WTC11 (cell line): ENCODE measurements at regions not wholly inside any gene's neighbourhood (a gene's known extent, or its start where the extent isn't known, plus 50 kb on each side); places are given as distances from the start of the nearest gene placed in this dataset.

Source experiments
- ATAC-seq: fragments of 200-7000 bp; cut with Tn5 transposase; 2 replicates; pipeline ENCODE4 v1.10.0; 2021; ENCODE audit warnings: mild to moderate bottlenecking, moderate library complexity
- CTCF ChIA-PET: fragments of 300-600 bp; sonication (Branson Sonifier 250); formaldehyde crosslinking; loops from one replicate; lab custom pipeline; 2021; ENCODE audit warnings: antibody characterized with exemption; lab: Charles Lee
- POLR2A ChIA-PET: fragments of 350-600 bp; sonication (Branson Sonifier 250); formaldehyde crosslinking; loops from one replicate; lab custom pipeline; 2021; ENCODE audit warnings: antibody characterized with exemption; lab: Charles Lee
- DNase-seq: peaks from one replicate; pipeline ENCODE4 v3.0.0; 2021; ENCODE audit warnings: low spot score
- H3K27ac Mint-ChIP-seq: 2 replicates; pipeline ENCODE4 v1.8.0; 2021; ENCODE audit warnings: mixed read lengths
- H3K27me3 Mint-ChIP-seq: 2 replicates; pipeline ENCODE4 v1.8.0; 2021; ENCODE audit warnings: low read depth, mild to moderate bottlenecking, moderate library complexity, mixed read lengths
- H3K36me3 Mint-ChIP-seq: 2 replicates; pipeline ENCODE4 v1.8.0; 2021; ENCODE audit warnings: mixed read lengths
- H3K4me1 Mint-ChIP-seq: 2 replicates; pipeline ENCODE4 v1.8.0; 2022; ENCODE audit warnings: mixed read lengths
- H3K4me3 Mint-ChIP-seq: 2 replicates; pipeline ENCODE4 v1.8.0; 2021; ENCODE audit warnings: mild to moderate bottlenecking, moderate library complexity, mixed read lengths
- H3K9me3 Mint-ChIP-seq: 2 replicates; pipeline ENCODE4 v1.8.0; 2021; ENCODE audit warnings: mixed read lengths
- CBFB ChIP-seq: sonication (generic); formaldehyde crosslinking; IDR thresholded peaks from 2 replicates; pipeline ENCODE4 v1.8.1; 2022; ENCODE audit warnings: mild to moderate bottlenecking, low read depth, missing genetic modification reagents
- CDX4 ChIP-seq: fragments of 250-450 bp; sonication (Bioruptor Pico); IDR thresholded peaks from 2 replicates; pipeline ENCODE4 v1.9.0; 2021; ENCODE audit warnings: moderate library complexity, mild to moderate bottlenecking, inconsistent platforms, borderline replicate concordance
- CREB1 ChIP-seq: sonication (generic); formaldehyde crosslinking; IDR thresholded peaks from 2 replicates; pipeline ENCODE4 v1.8.0; 2023; ENCODE audit warnings: mild to moderate bottlenecking, missing genetic modification reagents
- CREM ChIP-seq: sonication (generic); formaldehyde crosslinking; IDR thresholded peaks from 2 replicates; pipeline ENCODE4 v1.8.1; 2022; ENCODE audit warnings: mild to moderate bottlenecking, missing genetic modification reagents, moderate library complexity
- EMX1 ChIP-seq: fragments of 250-450 bp; sonication (Bioruptor Pico); IDR thresholded peaks from 2 replicates; pipeline ENCODE4 v1.8.0; 2021; ENCODE audit warnings: mild to moderate bottlenecking
- FOXK1 ChIP-seq: sonication (generic); formaldehyde crosslinking; IDR thresholded peaks from 2 replicates; pipeline ENCODE4 v1.8.0; 2022; ENCODE audit warnings: mild to moderate bottlenecking, moderate library complexity, missing genetic modification reagents
- GABPB1 ChIP-seq: sonication (generic); formaldehyde crosslinking; IDR thresholded peaks from 2 replicates; pipeline ENCODE4 v1.8.1; 2023; ENCODE audit warnings: mild to moderate bottlenecking, missing genetic modification reagents
- GRHL2 ChIP-seq: fragments of 250-450 bp; sonication (Bioruptor Pico); IDR thresholded peaks from 2 replicates; pipeline ENCODE4 v1.8.0; 2022; ENCODE audit warnings: mild to moderate bottlenecking, moderate library complexity; ENCODE audit not compliant: insufficient replicate concordance, severe bottlenecking
- GTF2I ChIP-seq: fragments of 250-450 bp; sonication (Bioruptor Pico); conservative IDR thresholded peaks from 2 replicates; pipeline ENCODE4 v1.4.0; 2021; ENCODE audit warnings: mild to moderate bottlenecking
- MAX ChIP-seq: sonication (generic); formaldehyde crosslinking; IDR thresholded peaks from 2 replicates; pipeline ENCODE4 v1.8.0; 2022; ENCODE audit warnings: mild to moderate bottlenecking, missing genetic modification reagents
- MXD4 ChIP-seq: fragments of 250-450 bp; sonication (Bioruptor Pico); IDR thresholded peaks from 2 replicates; pipeline ENCODE4 v1.8.0; 2021; ENCODE audit warnings: mild to moderate bottlenecking, moderate library complexity, borderline replicate concordance
- NFATC4 ChIP-seq: fragments of 250-450 bp; sonication (Bioruptor Pico); IDR thresholded peaks from 2 replicates; pipeline ENCODE4 v1.9.0; 2021; ENCODE audit warnings: mild to moderate bottlenecking
- NR1H2 ChIP-seq: sonication (generic); formaldehyde crosslinking; IDR thresholded peaks from 2 replicates; pipeline ENCODE4 v1.9.0; 2021; ENCODE audit warnings: mild to moderate bottlenecking, moderate library complexity, missing genetic modification reagents
- NR3C1 ChIP-seq: sonication (generic); formaldehyde crosslinking; conservative IDR thresholded peaks from 2 replicates; pipeline ENCODE4 v1.8.1; 2023; ENCODE audit warnings: low read depth, mild to moderate bottlenecking, missing genetic modification reagents
- RORB ChIP-seq: fragments of 250-450 bp; sonication (Bioruptor Pico); IDR thresholded peaks from 2 replicates; pipeline ENCODE4 v1.9.0; 2021; ENCODE audit warnings: mild to moderate bottlenecking
- SMAD3 ChIP-seq: sonication (generic); formaldehyde crosslinking; IDR thresholded peaks from 2 replicates; pipeline ENCODE4 v1.8.0; 2022; ENCODE audit warnings: missing genetic modification reagents, mild to moderate bottlenecking, borderline replicate concordance
- TEAD4 ChIP-seq: sonication (generic); formaldehyde crosslinking; IDR thresholded peaks from 2 replicates; pipeline ENCODE4 v1.8.0; 2022; ENCODE audit warnings: mild to moderate bottlenecking, missing genetic modification reagents
- TP53 ChIP-seq: sonication (generic); formaldehyde crosslinking; IDR thresholded peaks from 2 replicates; pipeline ENCODE4 v1.8.1; 2023; ENCODE audit warnings: mild to moderate bottlenecking, missing genetic modification reagents
- ZMAT4 ChIP-seq: fragments of 250-450 bp; sonication (Bioruptor Pico); IDR thresholded peaks from 2 replicates; pipeline ENCODE4 v1.9.0; 2021; ENCODE audit warnings: mild to moderate bottlenecking
- ZNF232 ChIP-seq: sonication (generic); formaldehyde crosslinking; IDR thresholded peaks from 2 replicates; pipeline ENCODE4 v1.8.0; 2022; ENCODE audit warnings: mild to moderate bottlenecking, missing genetic modification reagents
- TF ChIP-seq, protein P1 (sequence below): sonication (generic); formaldehyde crosslinking; IDR thresholded peaks from 2 replicates; pipeline ENCODE4 v1.8.0; 2022; ENCODE audit warnings: mild to moderate bottlenecking, missing genetic modification reagents
- TF ChIP-seq, protein P2 (sequence below): sonication (generic); formaldehyde crosslinking; IDR thresholded peaks from 2 replicates; pipeline ENCODE4 v1.8.1; 2023; ENCODE audit warnings: mild to moderate bottlenecking, moderate library complexity, missing genetic modification reagents

DNA sequence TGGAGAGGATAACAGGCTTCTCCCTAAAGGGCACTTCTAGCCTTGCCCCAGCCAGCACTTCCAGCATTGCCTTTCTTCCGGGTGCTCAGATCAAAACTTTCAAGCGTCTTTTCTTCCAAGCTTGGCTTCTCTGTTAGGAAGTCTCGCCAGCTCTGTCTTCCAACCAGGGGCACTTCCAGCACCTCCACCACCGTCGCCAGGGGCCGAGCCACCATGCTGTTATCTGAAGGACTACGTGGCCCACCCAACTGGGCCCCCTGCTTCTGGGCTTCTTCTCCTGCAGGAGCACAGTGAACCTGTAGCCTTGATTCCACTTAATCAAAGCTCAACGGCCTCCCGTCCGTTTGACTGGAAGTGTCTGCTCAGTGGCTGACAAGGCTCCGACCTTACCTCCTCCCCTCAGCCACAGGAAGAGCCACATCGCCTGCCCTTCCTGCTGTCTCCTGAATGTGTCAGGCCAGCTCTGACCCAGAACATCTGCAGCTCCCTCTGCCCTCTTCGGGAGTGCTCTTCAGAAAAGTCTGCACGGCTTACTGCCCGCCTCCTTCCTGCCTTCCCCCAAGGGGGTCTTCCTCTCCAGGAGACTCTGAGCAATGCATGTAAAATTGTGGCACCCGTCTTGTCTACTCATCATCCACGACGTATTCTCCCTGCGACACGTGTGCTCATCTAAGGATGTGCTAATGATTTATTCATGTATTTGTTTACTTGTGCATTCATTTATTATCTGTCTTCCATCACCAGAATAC, 527.0 kb downstream of the CDH26 start:
- ChIA-PET POLR2A (no interaction called here), CTCF (interaction anchor here (1.0 kb wide), 1 partner anchor 234 kb away, joined by 3 read pairs; no protein-coding TSS in a partner anchor)
- Mint-ChIP-seq H3K27me3 (peaks cover 38% of the 10 kb centered on the region), H3K9me3 (peaks cover 13% of the 10 kb centered on the region; the same call in 1 of the 2 replicates), H3K4me3 (no peak overlapping the region), H3K27ac (no peak overlapping the region), H3K36me3 (peaks cover 11% of the 10 kb centered on the region), H3K4me1 (peaks cover 26% of the 10 kb centered on the region)
- ATAC-seq, result no peak
- TF ChIP-seq MXD4 (no peak), NR1H2 (CRISPR knock-in tag) (no peak), FOXK1 (no peak), GABPB1 (CRISPR knock-in tag) (no peak), CDX4 (CRISPR knock-in tag) (no peak), RORB (CRISPR knock-in tag) (no peak), TEAD4 (CRISPR knock-in tag) (no peak), GTF2I (CRISPR knock-in tag) (no peak)
- TF ChIP-seq, protein P1, sequence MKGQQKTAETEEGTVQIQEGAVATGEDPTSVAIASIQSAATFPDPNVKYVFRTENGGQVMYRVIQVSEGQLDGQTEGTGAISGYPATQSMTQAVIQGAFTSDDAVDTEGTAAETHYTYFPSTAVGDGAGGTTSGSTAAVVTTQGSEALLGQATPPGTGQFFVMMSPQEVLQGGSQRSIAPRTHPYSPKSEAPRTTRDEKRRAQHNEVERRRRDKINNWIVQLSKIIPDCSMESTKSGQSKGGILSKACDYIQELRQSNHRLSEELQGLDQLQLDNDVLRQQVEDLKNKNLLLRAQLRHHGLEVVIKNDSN, result no peak
- TF ChIP-seq, protein P2, sequence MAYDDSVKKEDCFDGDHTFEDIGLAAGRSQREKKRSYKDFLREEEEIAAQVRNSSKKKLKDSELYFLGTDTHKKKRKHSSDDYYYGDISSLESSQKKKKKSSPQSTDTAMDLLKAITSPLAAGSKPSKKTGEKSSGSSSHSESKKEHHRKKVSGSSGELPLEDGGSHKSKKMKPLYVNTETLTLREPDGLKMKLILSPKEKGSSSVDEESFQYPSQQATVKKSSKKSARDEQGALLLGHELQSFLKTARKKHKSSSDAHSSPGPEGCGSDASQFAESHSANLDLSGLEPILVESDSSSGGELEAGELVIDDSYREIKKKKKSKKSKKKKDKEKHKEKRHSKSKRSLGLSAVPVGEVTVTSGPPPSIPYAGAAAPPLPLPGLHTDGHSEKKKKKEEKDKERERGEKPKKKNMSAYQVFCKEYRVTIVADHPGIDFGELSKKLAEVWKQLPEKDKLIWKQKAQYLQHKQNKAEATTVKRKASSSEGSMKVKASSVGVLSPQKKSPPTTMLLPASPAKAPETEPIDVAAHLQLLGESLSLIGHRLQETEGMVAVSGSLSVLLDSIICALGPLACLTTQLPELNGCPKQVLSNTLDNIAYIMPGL (CRISPR knock-in tag), result no peak
- no peak for DNase-seq

DNA sequence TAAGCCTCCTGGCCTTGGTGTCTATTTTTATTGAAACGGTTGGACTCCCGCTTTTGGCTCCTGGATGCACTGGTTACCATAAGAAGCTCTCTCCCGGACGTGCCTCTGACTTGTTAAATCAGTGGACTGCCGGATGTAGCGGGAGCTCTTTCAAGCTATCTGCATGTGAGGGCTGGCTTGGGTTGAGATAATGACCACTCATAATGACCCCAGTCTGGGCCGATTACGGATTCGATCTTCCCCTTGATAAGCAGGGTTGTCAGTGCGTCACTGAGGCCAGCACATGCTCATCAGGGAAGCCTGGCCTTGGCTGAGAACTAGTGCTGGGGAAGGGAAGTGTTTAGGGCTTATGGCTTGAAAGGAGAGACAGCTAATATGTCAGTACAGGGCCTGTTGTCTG, 528.1 kb downstream of the CDH26 start:
- POLR2A ChIA-PET, result no interaction called here
- peaks cover 13% of the 10 kb centered on the region; the same call in 1 of the 2 replicates for H3K9me3 Mint-ChIP-seq
- ATAC-seq (no peak), DNase-seq (no peak)
- peaks cover 26% of the 10 kb centered on the region for H3K4me1 Mint-ChIP-seq
- H3K36me3 Mint-ChIP-seq, result peaks cover 11% of the 10 kb centered on the region
- TF ChIP-seq EMX1 (no peak), ZMAT4 (CRISPR knock-in tag) (no peak), CREB1 (no peak), CREM (CRISPR knock-in tag) (no peak), GRHL2 (no peak), CBFB (CRISPR knock-in tag) (no peak), SMAD3 (CRISPR knock-in tag) (no peak), ZNF232 (CRISPR knock-in tag) (no peak), GTF2I (CRISPR knock-in tag) (no peak)
- TF ChIP-seq, protein P2 (CRISPR knock-in tag), result no peak
- H3K4me3 Mint-ChIP-seq, result no peak overlapping the region
- H3K27ac Mint-ChIP-seq, result no peak overlapping the region
- CTCF ChIA-PET, result no interaction called here
- H3K27me3 Mint-ChIP-seq, result peaks cover 38% of the 10 kb centered on the region

DNA sequence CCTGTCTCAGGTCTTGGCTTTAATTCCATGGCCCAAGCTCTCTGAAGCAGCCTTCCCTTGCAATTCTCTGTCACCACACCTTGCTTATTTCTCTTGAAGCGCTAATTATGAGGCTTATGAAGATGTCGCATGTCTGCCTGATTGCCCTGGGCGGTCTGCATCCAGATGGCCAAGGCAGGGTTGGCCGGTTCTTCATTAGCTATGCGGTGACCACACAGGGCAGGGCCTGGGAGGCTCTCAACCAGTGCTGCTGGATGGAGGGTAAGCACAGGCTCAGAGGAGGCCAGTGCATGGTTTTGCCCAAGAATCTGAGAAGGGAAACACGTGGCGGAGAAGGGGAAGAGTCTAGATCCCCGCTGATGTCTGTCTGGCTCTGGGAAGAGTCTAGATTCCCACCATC, 528.7 kb downstream of the CDH26 start:
- POLR2A ChIA-PET, result no interaction called here
- Mint-ChIP-seq H3K27ac (no peak overlapping the region), H3K36me3 (peaks cover 11% of the 10 kb centered on the region), H3K4me3 (no peak overlapping the region), H3K4me1 (peaks cover 26% of the 10 kb centered on the region), H3K27me3 (peaks cover 38% of the 10 kb centered on the region), H3K9me3 (peaks cover 13% of the 10 kb centered on the region; the same call in 1 of the 2 replicates)
- ATAC-seq, result no peak
- DNase-seq, result no peak
- CTCF ChIA-PET, result no interaction called here
- TF ChIP-seq NR1H2 (CRISPR knock-in tag), result no peak
- TF ChIP-seq NR3C1 (CRISPR knock-in tag), result no peak
- no peak for TF ChIP-seq NFATC4
- TF ChIP-seq RORB (CRISPR knock-in tag), result no peak
- no peak for TF ChIP-seq MAX (CRISPR knock-in tag)
- TF ChIP-seq TP53, result no peak
